GM12864 (cell line): ENCODE measurements at regions not wholly inside any gene's neighbourhood (a gene's known extent, or its start where the extent isn't known, plus 50 kb on each side); places are given as distances from the start of the nearest gene placed in this dataset.

Experiments
- DNase-seq: peaks from one replicate; pipeline ENCODE4 v3.0.0-alpha.2; 2011; ENCODE audit warnings: low read depth
- H3K4me3 ChIP-seq: 2 replicates; pipeline ENCODE4 v1.5.1; 2011; ENCODE audit warnings: mild to moderate bottlenecking, low read depth, low read length, control low read depth
- TF ChIP-seq, protein P1 (sequence below): IDR thresholded peaks from 2 replicates; pipeline ENCODE4 v1.5.1; 2011; ENCODE audit warnings: low read depth, mild to moderate bottlenecking, moderate library complexity, low read length, control low read depth, inconsistent platforms; ENCODE audit errors: missing control alignments

GRCh38 chr6:134117409-134117808 lies 65.0 kb upstream of the SLC2A12 start:
- TF ChIP-seq, protein P1, sequence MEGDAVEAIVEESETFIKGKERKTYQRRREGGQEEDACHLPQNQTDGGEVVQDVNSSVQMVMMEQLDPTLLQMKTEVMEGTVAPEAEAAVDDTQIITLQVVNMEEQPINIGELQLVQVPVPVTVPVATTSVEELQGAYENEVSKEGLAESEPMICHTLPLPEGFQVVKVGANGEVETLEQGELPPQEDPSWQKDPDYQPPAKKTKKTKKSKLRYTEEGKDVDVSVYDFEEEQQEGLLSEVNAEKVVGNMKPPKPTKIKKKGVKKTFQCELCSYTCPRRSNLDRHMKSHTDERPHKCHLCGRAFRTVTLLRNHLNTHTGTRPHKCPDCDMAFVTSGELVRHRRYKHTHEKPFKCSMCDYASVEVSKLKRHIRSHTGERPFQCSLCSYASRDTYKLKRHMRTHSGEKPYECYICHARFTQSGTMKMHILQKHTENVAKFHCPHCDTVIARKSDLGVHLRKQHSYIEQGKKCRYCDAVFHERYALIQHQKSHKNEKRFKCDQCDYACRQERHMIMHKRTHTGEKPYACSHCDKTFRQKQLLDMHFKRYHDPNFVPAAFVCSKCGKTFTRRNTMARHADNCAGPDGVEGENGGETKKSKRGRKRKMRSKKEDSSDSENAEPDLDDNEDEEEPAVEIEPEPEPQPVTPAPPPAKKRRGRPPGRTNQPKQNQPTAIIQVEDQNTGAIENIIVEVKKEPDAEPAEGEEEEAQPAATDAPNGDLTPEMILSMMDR = no peak
- H3K4me3 ChIP-seq = no peak overlapping the region
- no peak for DNase-seq

- DNase-seq = no peak
- H3K4me3 ChIP-seq = no peak overlapping the region
- TF ChIP-seq, protein P1 = no peak
Observed at GRCh38 chr6:134115715-134116074, 63.3 kb upstream of the SLC2A12 start.

DNA sequence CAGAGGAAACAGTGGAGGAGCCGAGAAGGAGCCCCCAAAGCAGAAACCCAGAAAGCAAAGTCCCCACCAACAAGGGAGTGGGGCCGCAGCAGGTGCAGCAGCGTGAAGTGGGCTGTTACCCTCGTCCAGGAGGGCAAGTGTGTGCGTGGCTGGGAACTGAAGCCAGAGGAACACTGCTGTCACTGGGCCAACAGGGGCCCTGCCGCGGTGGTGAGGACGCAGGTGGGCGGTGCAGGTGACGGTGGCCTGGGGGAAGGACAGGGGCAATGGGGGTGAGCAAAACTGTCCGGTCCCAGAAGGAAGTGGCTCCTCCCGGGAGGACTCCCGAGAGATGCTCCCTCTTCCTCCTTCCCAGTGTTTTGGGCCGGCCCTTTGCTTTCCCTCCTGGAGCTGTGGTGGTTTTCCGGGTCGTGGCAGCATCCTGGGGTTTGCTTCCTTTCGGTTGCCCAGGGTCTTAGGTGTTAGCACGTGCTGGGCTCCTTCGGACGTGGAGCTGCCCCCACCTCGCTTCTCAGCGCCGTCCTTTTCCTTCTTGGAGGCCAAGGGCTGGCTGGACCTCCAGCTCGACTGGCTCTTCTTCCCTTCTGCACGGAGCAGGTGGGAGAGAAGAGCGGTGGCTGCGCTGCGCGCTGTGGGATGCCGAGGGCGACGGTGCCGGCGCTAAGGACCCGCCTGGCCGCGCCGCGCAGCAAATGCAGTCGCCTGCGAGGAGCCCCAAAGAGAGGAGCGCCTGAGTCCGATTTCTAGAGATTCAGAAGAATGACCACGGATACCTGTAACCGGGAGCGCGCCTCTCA lies 62.7 kb upstream of the SLC2A12 start:
- no peak overlapping the region for H3K4me3 ChIP-seq
- TF ChIP-seq, protein P1 = no peak
- no peak for DNase-seq

DNA sequence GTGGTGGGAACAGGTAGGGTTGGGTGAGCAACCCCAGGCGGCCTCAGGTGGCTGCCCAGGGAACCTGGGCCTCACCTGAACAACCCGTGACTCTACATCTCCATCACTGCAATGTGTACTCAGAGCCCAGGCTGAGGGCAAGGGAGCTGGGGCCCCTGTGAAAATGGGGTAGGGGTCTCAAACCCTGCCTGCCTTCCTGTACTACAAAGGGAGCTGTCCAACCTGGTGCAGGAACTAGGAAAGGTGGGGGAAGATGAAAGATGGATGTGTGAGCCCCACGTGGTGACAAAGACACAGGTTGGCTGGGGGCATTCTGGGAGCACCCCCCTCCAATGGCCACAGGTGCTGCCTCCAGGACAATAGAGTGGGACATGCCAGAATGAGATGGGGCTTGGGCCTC lies 62.1 kb upstream of the SLC2A12 start:
- no peak overlapping the region for H3K4me3 ChIP-seq
- TF ChIP-seq, protein P1 = no peak
- no peak for DNase-seq

DNA sequence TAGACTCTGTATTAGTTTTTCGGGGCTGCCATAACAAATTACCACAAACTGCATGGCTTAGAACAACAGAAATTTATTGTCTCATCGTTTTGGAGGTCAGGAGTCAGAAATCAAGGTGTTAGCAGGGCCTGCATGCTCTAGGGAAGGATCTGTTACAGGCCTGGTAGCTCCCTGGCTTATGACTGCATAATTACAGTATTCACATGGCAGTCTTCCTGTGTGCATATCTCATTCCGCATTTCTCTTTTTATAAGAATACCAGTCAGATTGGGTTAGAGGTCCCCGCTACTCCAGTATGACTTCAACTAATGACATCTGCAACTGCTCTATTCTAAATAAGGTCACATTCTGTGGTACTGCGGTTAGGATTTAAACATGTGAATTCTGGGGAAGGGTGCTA lies 59.3 kb upstream of the SLC2A12 start:
- DNase-seq = no peak
- TF ChIP-seq, protein P1 = no peak
- no peak overlapping the region for H3K4me3 ChIP-seq

DNA sequence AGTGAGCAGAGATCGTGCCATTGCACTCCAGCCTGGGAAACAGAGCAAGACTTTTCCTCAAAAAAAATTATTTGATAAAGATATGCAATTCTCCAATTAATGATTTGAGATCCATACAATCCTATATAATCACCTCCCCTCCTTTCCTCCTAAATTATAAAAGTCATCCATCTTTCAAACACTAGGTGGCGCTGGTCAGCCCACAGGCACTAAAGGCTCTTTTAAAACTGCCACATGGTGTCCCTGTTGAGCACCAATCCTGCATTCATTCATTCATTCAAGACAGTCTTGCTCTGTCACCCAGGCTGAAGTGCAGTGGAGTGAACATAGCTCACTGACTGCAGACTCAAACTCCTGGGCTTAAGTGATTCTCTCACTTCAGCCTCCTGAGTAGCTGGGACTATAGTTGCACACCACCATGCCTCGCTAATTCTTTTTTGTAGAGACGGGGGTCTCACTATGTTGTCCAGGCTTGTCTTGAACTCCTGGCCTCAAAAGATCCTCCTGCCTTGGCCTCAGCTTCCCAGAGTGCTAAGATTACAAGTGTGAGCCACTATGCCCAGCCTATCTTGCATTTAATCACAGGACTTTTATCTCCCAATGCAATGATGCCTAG lies 58.7 kb upstream of the SLC2A12 start:
- H3K4me3 ChIP-seq = no peak overlapping the region
- DNase-seq = peak; percentile 27
- TF ChIP-seq, protein P1 = peak; percentile 91

- no peak overlapping the region for H3K4me3 ChIP-seq
- no peak for DNase-seq
- TF ChIP-seq, protein P1 = no peak
Observed at GRCh38 chr6:134106702-134107101, 54.3 kb upstream of the SLC2A12 start.
